ENCODE measurements at regions not wholly inside any gene's neighbourhood (a gene's known extent, or its start where the extent isn't known, plus 50 kb on each side); places are given as distances from the start of the nearest gene placed in this dataset.

DNA sequence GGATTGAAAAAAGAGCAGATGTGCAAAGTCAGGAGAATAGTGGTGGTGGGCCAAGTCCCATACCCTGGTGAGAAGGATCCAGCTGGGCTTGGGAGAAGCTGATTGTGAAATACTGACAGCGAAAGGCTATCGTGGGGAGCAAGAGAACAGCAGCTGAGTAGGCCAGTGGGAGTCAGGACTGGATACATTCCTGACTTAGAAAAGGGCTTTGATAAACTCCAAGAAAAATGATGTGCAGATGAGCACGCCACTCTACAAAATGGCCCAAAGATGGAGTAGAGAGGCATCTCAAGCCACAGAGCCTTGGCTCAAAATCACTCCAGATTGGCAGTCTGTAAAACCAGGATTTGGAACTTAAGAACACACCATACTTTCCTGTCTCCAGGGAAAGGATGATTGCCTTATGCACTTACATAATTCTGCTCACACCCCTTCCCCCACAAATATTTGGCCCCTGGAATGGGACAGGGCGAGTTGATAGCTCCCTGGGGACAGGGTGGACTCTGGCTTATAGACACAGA, 578.7 kb downstream of the MAFB start:
- WGBS, 4 donors = 62 to 73% (median 65%) methylated on average over 4 of the region's 4 CpGs
- H3K4me3 ChIP-seq = no peak overlapping the region
- DNase-seq (peak in 3 of 5 donors; percentile 11 to 53 (median 18)), ATAC-seq (peak in 3 of 4 donors; percentile 65 to 82 (median 70))
- H3K36me3 ChIP-seq = no peaks in the 10 kb centered on the region
- H3K9me3 ChIP-seq = no peaks in the 10 kb centered on the region
- TF ChIP-seq POLR2A (IDR thresholded peaks at IDR 0.05) (no peak), CTCF (IDR thresholded peaks at IDR 0.05) (no peak)
- H3K27me3 ChIP-seq = peaks cover 0 to 2% (median 0%) of the 10 kb centered on the region in 9 donors
- H3K4me1 ChIP-seq = peaks cover 0 to 14% (median 0%) of the 10 kb centered on the region in 12 donors
- intact Hi-C loops (cut with DNase I) = no loop called here
- H3K27ac ChIP-seq = no peak overlapping the region

GRCh38 chr20:40109136-40109535, 579.9 kb downstream of the MAFB start:
- intact Hi-C loops (cut with DNase I) = no loop called here
- ATAC-seq = no peak
- H3K4me1 ChIP-seq = peaks cover 0 to 14% (median 0%) of the 10 kb centered on the region in 12 donors
- H3K4me3 ChIP-seq = no peak overlapping the region
- no peaks in the 10 kb centered on the region for H3K36me3 ChIP-seq
- no peak overlapping the region for H3K27ac ChIP-seq
- peak in 1 of 5 donors; percentile 35 for DNase-seq
- no peaks in the 10 kb centered on the region for H3K27me3 ChIP-seq
- no peaks in the 10 kb centered on the region for H3K9me3 ChIP-seq
- TF ChIP-seq CTCF (IDR thresholded peaks at IDR 0.05) (no peak), POLR2A (IDR thresholded peaks at IDR 0.05) (no peak)
- WGBS, 4 donors = 47 to 54% (median 50%) methylated on average over 5 of the region's 5 CpGs

DNA sequence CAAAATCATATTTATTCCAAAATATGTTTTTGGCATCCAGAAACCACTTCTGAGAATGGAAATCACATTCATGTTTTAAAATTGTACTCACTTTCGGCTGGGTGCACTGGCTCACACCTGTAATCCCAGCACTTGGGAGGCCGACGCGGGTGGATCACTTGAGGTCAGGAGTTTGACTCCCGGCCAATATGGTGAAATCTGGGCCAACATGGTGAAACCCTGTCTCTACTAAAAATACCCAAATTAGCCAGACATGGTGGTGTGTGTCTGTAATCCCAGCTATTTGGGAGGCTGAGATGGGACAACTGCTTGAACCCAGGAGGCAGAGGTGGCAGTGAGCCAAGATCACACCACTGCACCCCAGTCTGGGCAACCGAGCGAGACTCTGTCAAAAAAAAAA, 580.7 kb downstream of the MAFB start:
- TF ChIP-seq POLR2A (IDR thresholded peaks at IDR 0.05) (no peak), CTCF (IDR thresholded peaks at IDR 0.05) (no peak)
- Histone ChIP-seq H3K9me3 (no peaks in the 10 kb centered on the region), H3K27me3 (no peaks in the 10 kb centered on the region), H3K27ac (no peak overlapping the region), H3K4me3 (no peak overlapping the region), H3K36me3 (no peaks in the 10 kb centered on the region), H3K4me1 (peaks cover 0 to 14% (median 0%) of the 10 kb centered on the region in 12 donors)
- DNase-seq (no peak), ATAC-seq (no peak)
- WGBS, 4 donors = 85 to 92% (median 89%) methylated on average over 7 of the region's 7 CpGs
- intact Hi-C loops (cut with DNase I) = no loop called here

GRCh38 chr20:40104959-40105358, 584.1 kb downstream of the MAFB start:
- WGBS, 4 donors = 84 to 87% (median 85%) methylated on average over 5 of the region's 5 CpGs
- no peak overlapping the region for H3K4me3 ChIP-seq
- H3K4me1 ChIP-seq = peaks cover 0 to 8% (median 0%) of the 10 kb centered on the region in 12 donors
- no peaks in the 10 kb centered on the region for H3K36me3 ChIP-seq
- H3K27ac ChIP-seq = no peak overlapping the region
- intact Hi-C loops (cut with DNase I) = no loop called here
- no peaks in the 10 kb centered on the region for H3K27me3 ChIP-seq
- no peaks in the 10 kb centered on the region for H3K9me3 ChIP-seq
- ATAC-seq (no peak), DNase-seq (no peak)
- TF ChIP-seq CTCF (IDR thresholded peaks at IDR 0.05) (no peak), POLR2A (IDR thresholded peaks at IDR 0.05) (no peak)
